WI38 (cell line): ENCODE measurements at regions not wholly inside any gene's neighbourhood (a gene's known extent, or its start where the extent isn't known, plus 50 kb on each side); places are given as distances from the start of the nearest gene placed in this dataset.

Source experiments
- H3K4me3 ChIP-seq: 2 replicates; pipeline ENCODE4 v1.5.1; 2011; ENCODE audit warnings: low read depth, mild to moderate bottlenecking, control low read depth, low read length
- CTCF ChIP-seq: IDR thresholded peaks from 2 replicates; pipeline ENCODE4 v1.5.1; 2012; ENCODE audit warnings: low read depth, mild to moderate bottlenecking, control low read depth, low read length

- no peak overlapping the region for H3K4me3 ChIP-seq
- TF ChIP-seq CTCF = no peak
These were observed 114.5 kb downstream of the POSTN start for GRCh38 chr13:37484056-37484455.

- TF ChIP-seq CTCF = no peak
- H3K4me3 ChIP-seq = no peak overlapping the region
These were observed 116.2 kb downstream of the POSTN start for GRCh38 chr13:37482331-37482730.

GRCh38 chr13:37481885-37482227 is 116.7 kb downstream of the POSTN start:
- TF ChIP-seq CTCF = no peak

DNA sequence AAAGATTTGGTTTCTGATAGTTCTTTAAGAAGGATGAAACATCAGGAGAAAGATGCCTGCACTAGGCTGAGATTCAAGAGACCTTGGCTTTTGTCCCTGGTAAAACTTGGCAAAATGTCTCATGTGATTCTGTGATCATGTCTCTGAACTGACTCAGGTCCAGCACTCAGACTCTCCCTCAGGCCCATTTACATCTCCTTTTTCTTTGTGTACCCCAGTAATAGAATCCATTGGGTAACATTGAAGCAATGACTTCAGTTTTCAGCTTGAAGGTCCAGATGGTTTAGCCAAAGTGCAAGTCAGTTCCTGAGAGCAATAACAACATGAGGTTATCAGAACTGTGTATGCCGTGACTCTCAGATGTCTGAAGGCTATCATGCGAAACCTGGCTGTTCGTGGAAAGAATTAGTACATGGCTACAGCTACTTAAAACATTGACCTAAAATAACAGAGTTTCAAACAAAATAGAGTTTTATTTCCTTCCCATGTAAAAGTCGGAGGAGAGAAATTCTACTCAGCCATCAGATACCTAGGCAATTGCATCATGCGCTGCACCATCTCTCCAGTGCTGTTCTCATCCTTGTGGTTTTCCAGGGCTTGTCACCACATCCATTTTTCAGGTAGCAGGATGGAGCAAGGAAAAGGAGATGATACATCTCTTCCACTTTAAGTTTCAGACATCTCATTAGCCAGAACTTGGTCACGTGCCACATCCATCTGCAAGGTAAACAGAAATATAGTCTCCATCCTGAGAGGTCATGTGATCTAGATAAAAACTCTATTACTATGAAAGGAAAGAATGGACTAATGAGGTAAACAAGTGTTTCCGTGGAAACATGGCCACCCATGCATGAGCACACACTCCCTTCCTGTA is 117.3 kb downstream of the POSTN start:
- no peak overlapping the region for H3K4me3 ChIP-seq
- no peak for TF ChIP-seq CTCF

More at GRCh38 chr13:37481885-37482227, 116.7 kb downstream of the POSTN start:
- no peak overlapping the region for H3K4me3 ChIP-seq

DNA sequence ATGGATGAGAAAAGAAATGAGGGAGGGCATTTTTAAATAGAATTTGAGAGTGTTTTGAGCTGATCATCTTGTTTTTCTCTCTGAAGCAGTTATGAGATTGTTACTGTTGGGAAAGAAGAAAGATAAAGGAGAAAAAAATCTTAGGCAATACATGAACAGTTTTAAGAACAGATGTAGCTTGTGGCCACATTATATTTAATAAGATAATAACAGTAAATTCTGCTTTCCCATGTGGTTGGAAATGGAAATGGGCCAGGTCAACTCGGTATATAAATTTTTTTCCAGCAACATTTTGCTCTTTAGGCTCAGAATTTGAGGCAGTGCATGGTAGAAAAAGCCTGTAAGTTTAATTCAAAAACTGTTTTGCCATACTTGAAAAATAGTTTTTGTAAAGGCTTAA is 118.7 kb downstream of the POSTN start:
- H3K4me3 ChIP-seq = no peak overlapping the region
- no peak for TF ChIP-seq CTCF

DNA sequence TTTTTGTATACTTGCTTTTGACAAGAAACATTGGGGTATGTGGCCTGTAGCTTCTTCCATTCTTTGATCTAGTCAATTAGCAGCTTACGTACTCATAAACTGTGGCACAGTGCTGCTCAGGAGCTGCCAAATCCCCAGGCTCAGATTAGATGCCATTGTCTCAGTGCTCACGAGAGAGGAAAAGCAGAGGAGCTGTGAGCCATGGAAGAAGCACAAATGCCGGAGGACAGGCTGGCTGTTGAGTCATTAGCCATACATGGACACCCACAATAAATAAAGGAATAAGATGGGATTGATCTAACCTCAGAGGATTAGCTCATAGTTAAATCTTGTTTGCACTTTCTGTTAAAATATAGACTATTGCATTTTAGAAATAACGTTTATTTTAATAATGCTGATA is 121.7 kb downstream of the POSTN start:
- H3K4me3 ChIP-seq = no peak overlapping the region
- no peak for TF ChIP-seq CTCF

GRCh38 chr13:37475966-37476365 is 122.6 kb downstream of the POSTN start:
- no peak overlapping the region for H3K4me3 ChIP-seq
- no peak for TF ChIP-seq CTCF
